Colon (tissue), 2 donors: ENCODE measurements at regions not wholly inside any gene's neighbourhood (a gene's known extent, or its start where the extent isn't known, plus 50 kb on each side); places are given as distances from the start of the nearest gene placed in this dataset.

Experiments
- FAIRE-seq: peaks from 2 replicates; lab custom pipeline; 2012; peaks lifted over from hg19 to GRCh38; lab: Jason Lieb, UNC
- donor health status: control.
- donor health status: control.

DNA sequence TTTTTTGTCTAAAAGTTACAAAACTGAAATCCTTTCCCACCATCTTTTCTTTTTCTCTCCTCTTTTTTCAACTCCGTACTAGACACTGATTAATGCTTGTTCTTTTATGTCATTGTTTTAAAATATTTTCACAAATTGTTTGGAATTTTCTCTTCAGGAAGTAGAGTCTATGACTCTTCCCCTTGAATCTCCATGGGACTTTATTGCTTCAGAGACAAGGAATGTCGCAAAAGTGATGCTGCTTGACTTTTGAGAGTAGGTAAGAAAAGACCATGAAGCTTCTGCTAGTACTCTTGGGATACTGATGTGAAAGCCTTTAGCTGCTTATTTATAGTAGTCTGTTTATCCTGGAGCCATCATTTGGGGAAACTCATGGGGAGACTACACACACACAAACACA, 260.1 kb upstream of the SLC10A2 start:
- FAIRE-seq: no peak

DNA sequence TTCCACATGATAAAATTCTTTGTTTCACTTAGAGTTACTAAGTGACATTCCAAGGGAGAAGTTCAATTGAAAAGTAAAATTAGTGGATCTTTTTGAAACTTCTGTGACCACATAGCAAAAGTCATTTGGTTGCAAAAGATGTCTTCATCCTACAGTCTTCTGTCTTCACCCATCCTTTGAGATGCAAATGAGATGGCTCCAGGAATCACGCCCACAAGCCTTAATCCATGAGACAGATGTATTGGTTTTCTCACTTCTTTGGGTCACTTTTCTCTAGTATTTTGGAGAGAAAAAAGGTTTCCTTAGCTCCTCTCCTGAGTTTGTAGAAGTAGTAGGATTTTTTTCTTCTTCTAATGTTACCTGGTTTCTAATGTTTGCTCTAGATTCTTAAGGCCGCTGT, 259.5 kb upstream of the SLC10A2 start:
- FAIRE-seq: no peak

DNA sequence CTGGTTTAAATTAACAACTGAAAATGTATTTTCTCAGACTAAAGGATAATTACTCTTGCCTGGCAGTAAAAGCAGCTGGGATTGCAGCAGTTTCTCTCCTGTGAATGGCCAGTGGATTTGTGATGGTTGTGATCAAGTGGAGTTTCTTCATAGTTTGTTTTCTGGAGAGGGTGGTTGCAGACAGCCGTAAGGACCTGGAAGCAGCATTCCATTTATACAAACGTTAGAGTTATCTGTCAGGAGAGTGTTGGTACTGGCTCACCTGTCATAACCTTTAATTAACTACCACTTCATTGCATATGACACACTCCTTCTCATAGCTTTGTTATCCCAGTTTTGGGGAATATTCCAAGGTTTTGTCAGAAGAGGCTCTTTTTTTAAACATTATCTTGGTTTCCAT, 258.4 kb upstream of the SLC10A2 start:
- FAIRE-seq: no peak

DNA sequence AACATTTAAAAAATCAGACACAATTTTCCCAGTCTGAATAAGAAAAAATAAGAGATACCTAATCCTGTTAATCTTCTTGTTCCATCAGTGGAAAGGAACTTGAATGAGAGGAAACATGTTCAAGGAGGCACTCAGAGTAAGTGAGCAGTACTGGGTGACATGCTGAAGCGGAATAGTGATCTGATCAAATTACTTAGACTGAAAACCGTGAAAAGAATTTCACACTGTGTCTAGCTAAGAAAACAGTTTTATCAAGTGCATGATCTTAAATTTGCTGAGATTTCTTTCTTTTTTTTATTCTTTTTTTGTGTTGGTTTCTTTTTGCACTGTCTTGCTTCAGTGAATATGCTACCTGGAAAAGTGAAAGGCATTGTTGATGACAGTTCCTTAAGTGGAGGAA, 249.5 kb upstream of the SLC10A2 start:
- FAIRE-seq: no peak

DNA sequence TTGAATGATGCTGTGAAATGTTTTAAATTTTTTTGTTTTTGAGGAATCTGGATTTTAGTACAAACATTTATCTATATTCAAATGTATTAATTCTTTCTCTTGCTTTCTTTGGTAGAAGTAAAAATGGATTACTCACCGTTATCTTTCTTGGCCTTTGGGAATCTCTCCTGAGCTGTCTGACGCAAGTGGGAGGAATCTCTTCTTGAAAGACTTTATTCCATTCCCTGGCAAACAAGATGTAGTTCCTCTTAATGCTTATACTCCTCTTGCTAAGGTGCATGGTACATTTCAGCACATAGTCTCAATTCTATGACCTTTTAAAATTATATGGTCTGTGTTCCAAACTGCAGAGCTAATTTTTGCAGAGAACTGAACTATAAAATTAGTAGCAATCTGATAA, 246.2 kb upstream of the SLC10A2 start:
- FAIRE-seq: no peak

DNA sequence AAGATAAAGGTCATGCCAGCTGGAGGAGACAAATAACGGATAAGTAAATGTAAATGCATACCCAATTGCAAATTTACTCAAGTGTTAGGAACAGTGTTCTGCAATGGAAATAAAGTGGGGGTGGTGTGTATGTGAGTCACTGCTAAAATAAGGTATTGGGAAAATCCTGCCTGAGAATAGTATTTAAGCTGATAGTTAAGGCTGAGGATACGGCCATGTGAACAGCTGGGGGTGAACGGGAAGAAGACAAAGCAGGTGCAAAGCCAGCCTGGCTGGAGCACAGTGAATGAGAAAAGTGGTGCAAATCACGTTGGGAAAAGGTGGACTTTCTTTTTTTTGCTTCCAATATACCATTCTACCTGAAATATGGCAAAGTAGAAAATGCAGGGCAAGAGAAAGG, 242.4 kb upstream of the SLC10A2 start:
- FAIRE-seq: no peak

DNA sequence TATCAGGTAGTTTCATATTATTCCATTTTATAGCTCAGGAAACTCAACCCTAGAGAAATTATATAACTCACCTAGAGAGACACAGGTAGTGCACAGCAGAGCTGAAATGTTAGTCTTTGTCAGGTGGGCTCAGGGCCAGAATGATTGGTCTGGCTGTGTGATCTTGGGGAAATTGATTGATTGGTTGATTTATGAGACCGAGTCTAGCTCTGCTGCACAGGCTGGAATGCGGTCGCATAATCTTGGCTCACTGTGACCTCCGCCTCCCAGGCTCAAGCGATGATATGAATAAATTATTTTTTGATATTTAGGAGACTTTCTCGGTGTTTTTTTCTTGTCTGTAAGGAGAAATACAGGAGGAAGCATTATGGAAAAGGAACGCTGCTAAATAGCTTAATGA, 239.9 kb upstream of the SLC10A2 start:
- no peak for FAIRE-seq

DNA sequence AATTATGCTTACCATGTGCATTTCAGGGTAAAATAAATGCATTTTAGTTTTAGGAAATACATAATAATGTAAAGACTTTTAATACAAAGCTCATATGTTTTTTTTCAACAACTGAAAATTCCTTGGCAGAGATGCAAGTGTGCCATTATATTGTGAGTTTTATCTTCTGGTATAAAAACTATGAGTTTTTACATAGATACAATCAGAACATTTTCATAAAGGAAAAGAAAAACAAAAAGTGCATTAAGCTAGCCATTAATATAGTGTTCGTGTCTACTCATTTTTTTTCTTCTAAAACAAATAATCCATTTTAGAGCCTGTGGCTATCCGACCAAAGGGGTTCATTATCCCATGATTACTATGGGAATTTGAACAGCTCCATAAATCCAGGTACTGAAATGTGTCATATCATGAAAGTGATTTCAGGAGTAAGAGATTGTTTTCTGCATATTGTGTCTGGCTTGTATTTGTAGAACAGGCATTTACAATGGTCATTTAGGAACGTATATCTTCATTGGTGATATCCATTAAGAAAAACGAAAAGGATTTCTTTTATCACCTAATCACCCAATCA, 236.9 kb upstream of the SLC10A2 start:
- FAIRE-seq: no peak

DNA sequence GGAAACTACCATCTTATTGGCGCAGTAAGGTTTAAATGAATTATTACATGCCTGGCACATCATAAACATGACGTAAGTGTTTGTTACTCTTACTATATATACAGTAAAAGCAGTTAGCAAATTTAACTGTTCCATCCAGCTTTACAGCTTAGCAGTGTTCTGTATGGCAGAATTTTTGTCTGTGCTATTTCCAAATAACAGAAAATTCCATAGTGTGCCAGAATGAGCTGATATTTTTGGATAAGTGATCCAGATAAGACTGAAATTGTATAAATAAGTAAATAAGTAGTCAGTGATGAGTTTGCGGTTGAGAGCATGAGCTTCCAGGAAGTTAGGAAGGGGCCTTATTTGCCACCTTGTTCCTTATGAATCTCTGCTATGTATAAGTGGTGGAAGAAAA, 236.5 kb upstream of the SLC10A2 start:
- no peak for FAIRE-seq

DNA sequence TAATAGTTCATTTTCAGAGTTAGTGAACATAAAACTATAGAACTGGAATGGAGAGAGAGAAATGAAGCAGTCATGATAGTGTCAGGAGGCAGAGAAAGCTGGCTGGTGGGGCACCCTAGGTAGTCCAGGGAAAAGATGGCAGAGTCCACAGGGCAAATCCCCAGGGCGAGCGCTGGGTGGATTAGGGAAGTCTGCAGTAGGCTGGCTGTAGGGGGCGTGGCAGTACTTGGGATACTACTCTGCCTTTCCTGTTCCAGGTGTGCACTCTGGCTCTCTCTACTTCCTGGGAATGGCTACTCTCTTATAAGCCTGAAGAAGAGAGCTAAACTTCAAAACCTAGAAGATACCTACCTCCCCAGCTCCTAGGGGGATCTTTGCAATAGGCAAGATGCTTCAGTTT, 232.9 kb upstream of the SLC10A2 start:
- FAIRE-seq: no peak

DNA sequence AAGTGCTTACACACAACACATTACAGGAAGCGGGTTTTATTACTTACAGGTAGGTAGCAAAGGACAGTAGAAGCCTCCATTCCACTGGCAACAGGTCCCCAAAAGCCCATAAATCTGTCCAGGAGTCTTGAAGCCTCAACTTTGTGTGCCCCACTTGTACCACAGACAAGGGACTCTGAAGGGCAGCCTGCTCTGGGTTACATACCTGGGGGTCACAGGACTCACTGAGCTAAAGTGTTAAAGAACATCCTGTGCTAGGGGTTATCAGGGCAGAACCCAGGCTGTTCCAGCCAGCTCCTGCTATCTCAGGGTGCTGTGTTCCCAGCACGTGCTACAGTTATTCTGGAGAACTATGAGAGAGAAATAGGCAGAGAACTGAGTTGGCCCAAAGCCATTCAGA, 230.9 kb upstream of the SLC10A2 start:
- no peak for FAIRE-seq

DNA sequence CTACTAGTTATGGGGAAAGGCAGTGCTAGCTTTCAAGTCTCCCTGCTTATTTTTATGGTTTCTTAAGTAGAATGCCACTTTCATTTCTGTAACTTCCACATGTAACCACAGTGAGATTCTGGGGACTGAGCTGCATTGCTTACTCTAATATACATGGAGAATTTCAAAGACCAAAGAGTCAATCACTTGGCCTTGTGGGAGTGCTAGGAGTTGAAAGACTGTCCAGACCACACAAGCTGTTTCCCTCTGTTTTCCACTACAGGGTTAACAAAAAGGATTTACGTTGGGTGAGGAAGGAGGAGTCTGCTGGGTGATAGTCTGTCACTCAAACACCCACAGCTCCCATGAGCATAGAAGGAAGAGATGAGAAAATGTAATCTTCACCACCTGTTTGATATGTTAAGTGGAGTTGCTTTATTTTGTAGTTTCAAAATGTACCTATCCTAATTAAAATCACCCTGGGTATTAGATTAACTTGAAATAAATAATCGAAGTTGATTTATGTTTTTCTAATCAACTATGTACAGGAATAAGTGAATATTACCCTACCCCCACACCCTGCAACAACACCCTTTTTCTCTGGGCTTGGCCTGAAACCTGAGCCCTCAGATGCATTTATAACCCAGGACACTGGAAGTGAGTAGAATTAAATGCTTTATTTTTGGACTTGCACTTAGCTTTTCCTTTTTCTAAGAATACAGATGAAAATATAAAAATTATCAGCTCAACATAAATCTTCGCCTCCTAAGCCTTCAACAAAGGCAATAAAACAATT, 225.8 kb upstream of the SLC10A2 start:
- FAIRE-seq: no peak

DNA sequence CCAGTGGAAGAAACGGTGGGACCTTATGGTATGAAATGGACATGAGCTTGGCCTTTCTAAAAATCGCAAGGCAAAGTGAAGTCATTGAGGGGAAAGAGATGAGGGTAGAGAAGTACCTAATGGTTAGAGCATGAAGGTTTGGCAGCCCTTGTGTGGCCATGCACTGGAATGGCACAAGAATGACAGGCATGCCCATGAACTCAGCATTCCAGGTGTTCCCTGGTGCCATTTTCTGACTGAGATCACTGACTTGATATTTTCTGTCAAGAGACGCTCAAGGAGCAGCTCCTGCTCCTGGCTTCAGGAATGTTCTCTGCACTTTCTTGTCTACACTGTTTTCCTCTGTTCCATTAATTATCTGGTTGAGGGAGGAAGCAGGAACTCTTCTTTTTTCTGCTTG, 225.0 kb upstream of the SLC10A2 start:
- no peak for FAIRE-seq

DNA sequence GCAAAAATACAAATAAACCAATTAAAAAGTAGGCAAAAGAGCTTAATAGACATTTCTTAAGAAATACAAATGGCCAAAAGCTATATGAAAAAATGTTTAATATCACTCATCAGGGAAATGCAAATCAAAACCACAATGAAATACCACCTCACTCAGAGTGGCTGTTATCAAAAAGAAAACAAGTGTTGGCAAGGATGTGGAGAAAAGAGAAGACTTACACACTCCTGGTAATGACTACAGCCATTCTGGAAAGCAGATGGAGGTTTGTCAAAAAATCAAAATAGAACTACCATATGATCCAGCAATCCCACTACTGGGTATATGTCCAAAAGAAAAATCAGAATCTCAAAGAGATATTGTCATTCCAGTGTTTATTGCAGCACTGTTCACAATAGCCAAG, 223.5 kb upstream of the SLC10A2 start:
- FAIRE-seq: no peak

DNA sequence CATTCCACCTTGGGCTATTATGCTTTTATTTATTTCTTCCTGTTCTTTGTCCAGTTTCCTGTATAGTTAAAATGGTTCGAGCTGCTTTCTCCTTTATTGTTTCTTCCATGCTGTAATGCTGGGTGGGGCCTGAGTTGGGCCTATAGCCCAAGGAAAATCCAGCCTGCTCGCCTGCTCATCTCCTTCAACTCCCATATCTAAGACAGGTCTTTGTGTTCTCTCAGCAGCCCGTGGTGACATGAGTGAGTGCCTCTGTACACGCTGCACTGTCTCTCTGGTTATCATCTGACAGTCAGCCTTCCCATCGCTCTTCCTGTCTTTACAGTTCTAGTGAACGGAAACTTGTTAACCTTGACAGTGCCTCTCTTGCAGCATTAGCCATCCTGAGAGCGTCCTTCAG, 221.9 kb upstream of the SLC10A2 start:
- FAIRE-seq: no peak

DNA sequence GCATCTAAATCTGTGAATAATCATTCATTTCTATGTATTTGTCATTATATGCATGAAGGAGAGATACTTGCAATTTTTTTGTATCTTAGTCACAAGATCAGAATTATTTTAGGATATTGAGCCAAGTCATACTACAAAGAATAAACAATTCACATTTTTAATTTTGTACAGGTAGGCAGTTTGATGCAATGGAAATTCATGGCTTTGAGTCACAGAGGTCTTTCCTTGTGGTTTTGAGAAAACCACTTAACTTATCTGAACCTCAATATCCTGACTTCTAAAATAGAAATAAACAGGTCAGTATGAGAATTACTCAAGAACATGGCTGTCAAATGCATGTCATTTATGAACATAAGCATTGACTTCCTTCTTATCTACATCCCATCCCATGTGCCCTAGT, 221.4 kb upstream of the SLC10A2 start:
- FAIRE-seq: no peak

DNA sequence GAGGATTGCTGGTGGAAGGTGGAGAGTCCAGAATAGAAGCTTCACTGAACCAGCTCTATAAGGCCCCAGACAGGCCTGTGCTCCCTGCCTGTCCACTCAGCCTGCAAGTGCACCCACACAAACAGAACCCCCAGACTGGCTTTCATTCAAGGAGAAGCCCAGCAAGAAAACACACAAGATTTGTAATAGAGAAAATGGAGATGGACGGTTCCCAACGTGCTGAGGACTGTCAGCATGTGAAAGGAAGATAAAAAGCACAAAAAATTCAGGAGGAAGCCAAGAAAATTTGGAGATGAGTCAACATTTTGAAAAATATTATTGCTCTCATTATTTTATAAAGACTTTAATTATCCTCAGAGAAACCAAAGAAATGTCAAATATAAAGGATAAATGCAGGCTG, 218.2 kb upstream of the SLC10A2 start:
- no peak for FAIRE-seq

DNA sequence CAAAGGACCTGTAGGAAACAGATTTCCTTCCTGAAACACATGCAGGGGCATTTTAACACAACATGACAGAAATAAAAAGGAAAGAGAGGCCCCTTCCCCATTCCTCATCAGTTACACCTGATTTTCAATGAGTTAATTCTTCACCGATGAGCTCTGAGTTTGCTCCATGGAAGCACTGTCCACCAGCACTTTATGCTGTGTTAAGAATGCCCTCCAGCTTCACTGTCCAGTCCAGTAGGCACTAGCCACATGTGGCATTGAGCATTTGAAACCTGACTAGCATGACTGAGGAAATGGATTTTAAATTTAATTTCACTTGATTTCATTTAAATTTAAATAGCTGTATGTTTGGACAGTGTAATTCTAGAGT, 217.2 kb upstream of the SLC10A2 start:
- FAIRE-seq: no peak

DNA sequence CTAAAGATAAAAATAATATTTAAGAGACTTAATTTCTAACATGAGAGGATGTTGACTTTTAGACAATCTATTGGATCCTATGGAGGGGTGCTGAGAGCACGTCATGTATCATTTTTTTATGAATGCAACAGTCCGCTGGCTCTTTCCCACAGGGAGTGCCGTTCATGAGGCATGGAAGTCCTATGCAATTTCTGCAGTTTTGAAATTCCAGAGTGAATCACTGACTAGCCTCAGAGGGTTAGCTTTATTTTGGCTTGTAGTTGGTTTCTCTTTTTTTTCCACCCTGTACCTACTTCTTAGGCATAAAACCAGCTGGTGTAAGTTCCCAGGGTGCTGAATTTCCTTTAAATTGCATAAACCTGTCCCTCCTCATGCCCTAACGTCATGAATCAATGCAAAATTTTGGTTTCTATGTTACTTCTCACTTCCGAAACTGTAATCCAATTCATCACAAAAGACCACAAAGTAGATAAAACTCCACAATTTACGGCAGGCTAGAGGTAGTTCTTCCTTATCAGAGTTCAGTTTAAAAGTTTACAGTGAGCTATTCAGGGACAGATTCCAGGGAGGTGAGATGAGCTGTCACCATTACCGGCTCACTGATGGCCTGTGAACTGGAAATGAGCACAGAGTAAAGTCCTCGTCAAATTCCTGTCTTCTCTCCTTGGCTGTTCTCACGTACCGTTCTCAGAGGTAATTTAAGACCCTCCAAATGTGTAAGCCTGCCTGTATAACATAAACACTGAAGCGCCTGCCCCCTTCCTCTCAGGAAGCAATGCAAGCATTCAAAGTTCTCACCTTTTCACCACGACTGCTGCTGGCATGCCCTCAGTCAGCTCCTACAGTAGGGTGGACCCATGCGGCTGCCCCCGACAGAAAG, 216.6 kb upstream of the SLC10A2 start:
- no peak for FAIRE-seq

DNA sequence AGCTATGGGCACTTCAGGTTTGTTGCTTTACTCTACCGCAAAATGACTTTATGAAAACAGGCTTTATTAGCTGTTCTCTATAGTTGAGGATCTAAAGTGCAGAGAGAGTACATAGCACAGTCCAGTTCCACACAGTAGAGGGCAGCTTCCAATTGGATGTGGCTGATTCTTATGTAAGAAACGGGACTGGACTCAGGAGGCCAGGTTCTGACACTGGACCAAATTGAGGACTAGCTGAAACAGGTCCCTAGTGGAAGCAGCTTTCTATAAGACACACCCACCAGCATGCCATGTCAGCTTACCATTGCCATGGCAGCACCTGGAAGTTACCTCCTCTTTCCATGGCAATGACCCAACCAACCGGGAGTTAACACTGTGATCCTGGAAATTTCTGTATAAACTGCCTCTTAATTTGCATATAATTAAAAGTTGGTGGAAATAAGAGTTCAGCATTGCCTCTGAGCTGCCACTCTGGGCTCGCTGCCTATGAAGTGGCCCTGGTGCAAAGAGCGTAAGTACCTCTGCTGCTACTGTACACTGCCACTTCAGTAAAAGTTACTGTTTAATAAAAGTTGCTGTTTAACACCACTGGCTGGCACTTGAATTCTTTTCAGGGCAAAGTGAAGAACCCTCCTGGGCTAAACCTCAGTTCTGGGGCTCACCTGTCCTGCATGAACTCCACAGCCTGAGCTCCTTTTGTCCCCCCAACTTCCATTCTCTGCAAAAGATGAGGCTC, 211.9 kb upstream of the SLC10A2 start:
- no peak for FAIRE-seq

DNA sequence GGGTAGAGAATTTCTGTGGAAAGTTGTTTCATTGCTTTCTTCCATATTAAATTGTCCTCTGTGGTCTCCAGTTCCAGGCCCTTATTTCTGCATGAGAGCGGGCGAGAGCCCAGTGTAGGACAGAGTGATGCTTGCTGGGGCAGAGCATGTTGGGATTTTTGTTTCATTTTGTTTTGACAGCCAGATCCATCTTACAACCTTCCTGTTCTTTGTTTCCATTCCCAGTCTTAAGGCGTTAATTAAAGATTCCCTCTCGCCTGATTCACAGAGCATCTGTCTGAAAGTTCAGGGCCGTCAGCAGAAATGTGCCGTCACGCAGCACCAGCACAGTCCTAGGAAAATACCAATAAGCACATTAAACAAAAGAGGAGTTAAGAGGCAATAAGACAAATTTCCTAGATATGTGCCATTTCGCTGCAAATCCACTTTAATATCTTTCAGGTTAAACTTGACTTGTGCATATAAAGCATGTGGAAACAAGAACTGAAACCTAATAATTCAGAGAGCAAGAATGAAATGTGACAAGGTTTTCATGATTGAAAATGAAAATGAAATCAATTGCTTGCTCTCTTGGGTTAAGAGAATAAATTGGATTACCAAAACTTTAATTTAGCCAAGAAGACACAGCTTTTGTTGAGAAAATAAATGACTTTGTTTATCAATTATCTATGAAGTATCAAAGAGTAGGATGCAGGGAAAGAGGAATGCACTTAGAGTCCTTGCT, 210.7 kb upstream of the SLC10A2 start:
- FAIRE-seq: no peak

DNA sequence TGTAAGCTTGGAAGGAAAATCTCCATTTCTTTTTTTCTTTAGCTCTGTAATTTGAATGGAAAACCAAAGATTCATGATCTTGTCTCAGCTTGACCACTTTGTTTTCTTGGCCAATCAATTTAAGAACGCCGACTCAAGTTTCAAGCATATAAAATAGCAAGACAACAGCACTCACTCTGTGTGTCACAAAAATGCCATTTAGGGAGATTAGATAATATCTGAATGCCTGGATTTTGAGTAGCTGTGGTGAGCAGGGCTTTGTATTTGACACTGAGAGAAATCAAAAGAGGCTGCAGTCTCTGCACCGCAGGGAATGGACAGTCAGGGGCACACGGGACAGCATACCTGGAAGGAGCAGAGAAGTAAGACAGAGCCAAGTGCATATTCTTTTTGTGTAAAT, 209.5 kb upstream of the SLC10A2 start:
- no peak for FAIRE-seq
